HCT116 (cell line): ENCODE measurements at regions not wholly inside any gene's neighbourhood (a gene's known extent, or its start where the extent isn't known, plus 50 kb on each side); places are given as distances from the start of the nearest gene placed in this dataset.

Experiments used
- ATAC-seq: fragments of 200-7000 bp; cut with Tn5 transposase; 2 replicates; pipeline ENCODE4 v1.9.1; 2020; ENCODE audit warnings: mild to moderate bottlenecking, moderate library complexity
- BruUV-seq: library from RNA; stranded (reverse); fragments of 400-500 nt; replicated peaks from 2 replicates; lab custom pipeline; 2021; lab: Mats Ljungman, UMichigan
- CTCF ChIA-PET: fragments of 300-600 bp; sonication (Branson Sonifier 250); formaldehyde crosslinking; loops from one replicate; lab custom pipeline; 2021; ENCODE audit warnings: antibody characterized with exemption; lab: Charles Lee
- POLR2A ChIA-PET: fragments of 300-600, 350-600 bp; sonication (Branson Sonifier 250); formaldehyde crosslinking; loops from one replicate; lab custom pipeline; 2021; ENCODE audit warnings: antibody characterized with exemption; lab: Charles Lee
- RAD21 ChIA-PET, 2 experiments: fragments of 300-600 bp; sonication (Branson Sonifier 250); formaldehyde crosslinking; loops; one replicate each; lab custom pipeline; 2023; ENCODE audit warnings: low total read pairs in 2 of 2; ENCODE audit not compliant: uncharacterized antibody in 2 of 2, unreplicated experiment in 2 of 2, low non-redundant PET in 1 of 2; lab: Charles Lee
- DNase-seq: peaks from one replicate; pipeline ENCODE4 v3.0.0-alpha.2; 2010; ENCODE audit warnings: low read depth, low spot score
- H2AFZ ChIP-seq: fragments of 200-600 bp; shearing (Covaris generic), sonication (generic); 2 replicates; pipeline ENCODE4 v1.6.1; 2017; ENCODE audit warnings: low read depth, mixed run types, mixed read lengths, antibody characterized with exemption, low read length; ENCODE audit not compliant: poor library complexity, severe bottlenecking
- H3K27ac ChIP-seq: 2 replicates; pipeline ENCODE4 v1.5.1; 2012; ENCODE audit warnings: low read depth, low read length
- H3K27me3 ChIP-seq: fragments of 200-600 bp; sonication (generic); 2 replicates; pipeline ENCODE4 v1.6.1; 2016; ENCODE audit warnings: mixed run types, low read length, mixed read lengths; ENCODE audit not compliant: insufficient read depth
- H3K36me3 ChIP-seq, 2 experiments: fragments of 200-500 bp in 1 of 2; fragments of 200-600 bp in 1 of 2; sonication (Bioruptor generic) in 1 of 2; sonication (generic) in 1 of 2; 2 replicates each; pipeline versions ENCODE4 v1.5.1 to v1.6.1; 2014 to 2016; ENCODE audit warnings: low read length in 2 of 2, inconsistent platforms in 1 of 2, mixed read lengths in 1 of 2, mixed run types in 1 of 2; ENCODE audit not compliant: insufficient read depth in 2 of 2, control insufficient read depth in 1 of 2
- H3K4me1 ChIP-seq, 2 experiments: fragments of 200-600 bp in 1 of 2; sonication (generic) in 1 of 2; 2 replicates each; pipeline versions ENCODE4 v1.5.1 to v1.6.1; 2012 to 2017; ENCODE audit warnings: low read length in 2 of 2, inconsistent platforms in 1 of 2, mild to moderate bottlenecking in 1 of 2, mixed read lengths in 1 of 2, mixed run types in 1 of 2, moderate library complexity in 1 of 2; ENCODE audit not compliant: insufficient read depth in 2 of 2, control insufficient read depth in 1 of 2
- H3K4me2 ChIP-seq: fragments of 200-600 bp; sonication (generic); 2 replicates; pipeline ENCODE4 v1.6.1; 2017; ENCODE audit warnings: mixed run types, low read length, mixed read lengths
- H3K4me3 ChIP-seq, 2 experiments: fragments of 200-600 bp in 1 of 2; sonication (generic) in 1 of 2; replicated peaks in 1 of 2; 2 replicates each; pipeline ENCODE4 v1.5.1; 2011 to 2016; ENCODE audit warnings: low read length in 2 of 2, control low read depth in 1 of 2, low read depth in 1 of 2, mild to moderate bottlenecking in 1 of 2, mixed read lengths in 1 of 2, mixed run types in 1 of 2
- H3K79me2 ChIP-seq: fragments of 200-600 bp; sonication (generic); 2 replicates; pipeline ENCODE4 v1.6.1; 2017; ENCODE audit warnings: mild to moderate bottlenecking, mixed run types, low read length, moderate library complexity, mixed read lengths; ENCODE audit not compliant: insufficient read depth
- H3K9ac ChIP-seq: fragments of 200-600 bp; sonication (generic); 2 replicates; pipeline ENCODE4 v1.6.1; 2016; ENCODE audit warnings: low read length, mixed read lengths
- H3K9me2 ChIP-seq: fragments of 200-600 bp; sonication (generic), shearing (Covaris generic); 2 replicates; pipeline ENCODE4 v1.6.1; 2017; ENCODE audit warnings: mixed run types, mild to moderate bottlenecking, moderate library complexity; ENCODE audit not compliant: insufficient read depth
- H3K9me3 ChIP-seq, 2 experiments: fragments of 200-500 bp in 1 of 2; fragments of 200-600 bp in 1 of 2; sonication (Bioruptor generic) in 1 of 2; sonication (generic) in 1 of 2; 2 replicates each; pipeline ENCODE4 v1.6.1; 2014 to 2017; ENCODE audit warnings: low read length in 2 of 2, mixed read lengths in 2 of 2, inconsistent platforms in 1 of 2, low read depth in 1 of 2, mild to moderate bottlenecking in 1 of 2, mixed run types in 1 of 2, moderate library complexity in 1 of 2; ENCODE audit not compliant: control insufficient read depth in 1 of 2, insufficient read depth in 1 of 2
- H4K20me1 ChIP-seq: fragments of 200-600 bp; sonication (generic), shearing (Covaris generic); 2 replicates; pipeline ENCODE4 v1.6.1; 2017; ENCODE audit warnings: mixed run types, mild to moderate bottlenecking, moderate library complexity; ENCODE audit not compliant: insufficient read depth
- CBX3 ChIP-seq: IDR thresholded peaks from 2 replicates; pipeline ENCODE4 v1.6.1; 2012; ENCODE audit warnings: low read depth
- ELF1 ChIP-seq: IDR thresholded peaks from 2 replicates; pipeline ENCODE4 v1.6.1; 2012; ENCODE audit warnings: low read depth, borderline replicate concordance
- EZH2 ChIP-seq: fragments of 200-600 bp; sonication (generic); IDR thresholded peaks from 2 replicates; pipeline ENCODE4 v1.6.1; 2017; ENCODE audit warnings: antibody characterized with exemption, mixed run types
- EZH2phosphoT487 ChIP-seq: fragments of 200-600 bp; IDR thresholded peaks from 2 replicates; pipeline ENCODE4 v1.6.1; 2018; ENCODE audit warnings: antibody characterized with exemption, borderline replicate concordance
- FOSL1 ChIP-seq: IDR thresholded peaks from 2 replicates; pipeline ENCODE4 v1.6.1; 2012; ENCODE audit warnings: low read depth
- JUND ChIP-seq: IDR thresholded peaks from 2 replicates; pipeline ENCODE4 v1.6.1; 2012
- POLR2A ChIP-seq: IDR thresholded peaks from 2 replicates; pipeline ENCODE4 v1.7.0; 2011; ENCODE audit warnings: borderline replicate concordance; ENCODE audit not compliant: insufficient read depth, insufficient read length; ENCODE audit errors: extremely low read depth
- POLR2AphosphoS5 ChIP-seq: IDR thresholded peaks from 2 replicates; pipeline ENCODE4 v1.6.1; 2011; ENCODE audit warnings: mild to moderate bottlenecking, low read depth, low read length, moderate library complexity
- RAD21 ChIP-seq: IDR thresholded peaks from 2 replicates; pipeline ENCODE4 v1.6.1; 2012; ENCODE audit warnings: low read depth, mild to moderate bottlenecking
- SIN3A ChIP-seq: IDR thresholded peaks from 2 replicates; pipeline ENCODE4 v1.6.1; 2012; ENCODE audit warnings: low read depth
- SP1 ChIP-seq: IDR thresholded peaks from 2 replicates; pipeline ENCODE4 v1.6.1; 2012; ENCODE audit warnings: low read depth
- TCF7L2 ChIP-seq: IDR thresholded peaks from 2 replicates; pipeline ENCODE4 v1.7.0; 2011; ENCODE audit warnings: borderline replicate concordance, inconsistent platforms; ENCODE audit not compliant: insufficient read depth, insufficient read length; ENCODE audit errors: extremely low read depth
- ZNF274 ChIP-seq: fragments of 200-500 bp; sonication (Bioruptor generic); IDR thresholded peaks from 2 replicates; pipeline ENCODE4 v1.6.1; 2014; ENCODE audit warnings: mild to moderate bottlenecking, low read depth, low read length, inconsistent platforms
- intact Hi-C: fragments of 100-400 bp; cut with micrococcal nuclease; formaldehyde crosslinking; loops from 2 replicates; pipeline ENCODE4 v1.10.0; 2022
- TF ChIP-seq, protein P1 (sequence below): IDR thresholded peaks from 2 replicates; pipeline ENCODE4 v1.6.1; 2012; ENCODE audit warnings: low read depth
- TF ChIP-seq, protein P2 (sequence below): IDR thresholded peaks from 2 replicates; pipeline ENCODE4 v1.6.1; 2012
- TF ChIP-seq, protein P3 (sequence below), 3 experiments: fragments of 200-600 bp in 1 of 3; sonication (generic) in 1 of 3; IDR thresholded peaks in 2 of 3; conservative IDR thresholded peaks in 1 of 3; 2 replicates each; pipeline ENCODE4 v1.5.1; 2012 to 2017; ENCODE audit warnings: low read depth in 2 of 3, low read length in 2 of 3, antibody characterized with exemption in 1 of 3, borderline replicate concordance in 1 of 3, control low read depth in 1 of 3, mild to moderate bottlenecking in 1 of 3, mixed read lengths in 1 of 3, mixed run types in 1 of 3, moderate library complexity in 1 of 3; ENCODE audit not compliant: insufficient read depth in 1 of 3
- TF ChIP-seq, protein P4 (sequence below): IDR thresholded peaks from 2 replicates; pipeline ENCODE4 v1.6.1; 2012

DNA sequence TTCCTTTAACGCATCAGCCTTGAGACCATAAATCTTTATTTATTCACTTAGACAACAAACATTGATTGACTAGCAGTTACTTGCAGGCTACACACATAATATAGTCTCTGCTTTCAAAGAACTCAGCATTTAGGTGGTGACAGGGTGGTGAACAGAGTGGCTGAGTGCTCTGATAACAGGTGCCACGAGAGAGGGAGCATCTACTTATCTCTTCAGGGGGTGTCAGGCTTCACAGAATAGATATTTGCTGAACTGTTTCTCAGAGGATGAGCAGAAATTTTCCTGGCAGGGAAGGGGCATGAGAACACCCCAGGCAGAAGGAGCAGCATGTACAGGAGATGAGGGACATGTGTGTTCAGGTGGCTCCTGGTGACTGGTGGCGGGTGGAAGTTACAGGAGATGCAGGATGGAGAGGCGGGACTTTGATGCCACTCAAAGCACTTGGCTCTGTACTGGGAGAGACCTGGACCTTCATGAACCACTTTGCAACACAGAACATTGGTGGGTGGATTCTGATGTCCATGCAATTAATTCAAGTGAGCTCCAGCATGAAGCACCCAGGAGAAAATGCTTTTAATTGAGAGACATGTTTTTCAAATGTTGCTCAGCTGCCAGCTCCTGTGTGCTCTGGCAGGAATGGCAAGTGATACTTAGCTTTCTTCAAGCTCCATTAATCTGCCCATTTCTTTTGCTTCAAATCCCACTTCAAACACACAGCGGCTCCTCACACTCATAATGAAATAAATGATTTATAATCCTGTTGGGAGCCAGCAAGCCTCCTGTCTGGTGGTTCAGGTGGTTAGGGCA, 248.9 kb downstream of the MYCN start:
- Histone ChIP-seq H3K27me3 (peaks cover 15% of the 10 kb centered on the region; the same call in 1 of the 2 replicates), H3K9me2 (no peaks in the 10 kb centered on the region), H3K4me2 (no peak overlapping the region), H3K9ac (no peak overlapping the region), H4K20me1 (no peaks in the 10 kb centered on the region), H2AFZ (no peak overlapping the region), H3K36me3 (no peaks in the 10 kb centered on the region), H3K4me3 (no peak overlapping the region), H3K79me2 (no peaks in the 10 kb centered on the region), H3K27ac (no peak overlapping the region), H3K9me3 (no peaks in the 10 kb centered on the region), H3K4me1 (no peaks in the 10 kb centered on the region)
- RAD21 ChIA-PET, result no interaction called here
- POLR2A ChIA-PET, result no interaction called here
- no TSS peak for BruUV-seq
- CTCF ChIA-PET, result no interaction called here
- TF ChIP-seq POLR2AphosphoS5 (no peak), EZH2phosphoT487 (no peak), RAD21 (no peak), ZNF274 (no peak), EZH2 (no peak), ELF1 (no peak), CBX3 (no peak), JUND (no peak), TCF7L2 (no peak), SIN3A (no peak), FOSL1 (no peak), POLR2A (no peak), SP1 (no peak)
- TF ChIP-seq, protein P1, sequence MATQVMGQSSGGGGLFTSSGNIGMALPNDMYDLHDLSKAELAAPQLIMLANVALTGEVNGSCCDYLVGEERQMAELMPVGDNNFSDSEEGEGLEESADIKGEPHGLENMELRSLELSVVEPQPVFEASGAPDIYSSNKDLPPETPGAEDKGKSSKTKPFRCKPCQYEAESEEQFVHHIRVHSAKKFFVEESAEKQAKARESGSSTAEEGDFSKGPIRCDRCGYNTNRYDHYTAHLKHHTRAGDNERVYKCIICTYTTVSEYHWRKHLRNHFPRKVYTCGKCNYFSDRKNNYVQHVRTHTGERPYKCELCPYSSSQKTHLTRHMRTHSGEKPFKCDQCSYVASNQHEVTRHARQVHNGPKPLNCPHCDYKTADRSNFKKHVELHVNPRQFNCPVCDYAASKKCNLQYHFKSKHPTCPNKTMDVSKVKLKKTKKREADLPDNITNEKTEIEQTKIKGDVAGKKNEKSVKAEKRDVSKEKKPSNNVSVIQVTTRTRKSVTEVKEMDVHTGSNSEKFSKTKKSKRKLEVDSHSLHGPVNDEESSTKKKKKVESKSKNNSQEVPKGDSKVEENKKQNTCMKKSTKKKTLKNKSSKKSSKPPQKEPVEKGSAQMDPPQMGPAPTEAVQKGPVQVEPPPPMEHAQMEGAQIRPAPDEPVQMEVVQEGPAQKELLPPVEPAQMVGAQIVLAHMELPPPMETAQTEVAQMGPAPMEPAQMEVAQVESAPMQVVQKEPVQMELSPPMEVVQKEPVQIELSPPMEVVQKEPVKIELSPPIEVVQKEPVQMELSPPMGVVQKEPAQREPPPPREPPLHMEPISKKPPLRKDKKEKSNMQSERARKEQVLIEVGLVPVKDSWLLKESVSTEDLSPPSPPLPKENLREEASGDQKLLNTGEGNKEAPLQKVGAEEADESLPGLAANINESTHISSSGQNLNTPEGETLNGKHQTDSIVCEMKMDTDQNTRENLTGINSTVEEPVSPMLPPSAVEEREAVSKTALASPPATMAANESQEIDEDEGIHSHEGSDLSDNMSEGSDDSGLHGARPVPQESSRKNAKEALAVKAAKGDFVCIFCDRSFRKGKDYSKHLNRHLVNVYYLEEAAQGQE, result no peak
- TF ChIP-seq, protein P2, sequence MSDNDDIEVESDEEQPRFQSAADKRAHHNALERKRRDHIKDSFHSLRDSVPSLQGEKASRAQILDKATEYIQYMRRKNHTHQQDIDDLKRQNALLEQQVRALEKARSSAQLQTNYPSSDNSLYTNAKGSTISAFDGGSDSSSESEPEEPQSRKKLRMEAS, result no peak
- TF ChIP-seq, protein P3, sequence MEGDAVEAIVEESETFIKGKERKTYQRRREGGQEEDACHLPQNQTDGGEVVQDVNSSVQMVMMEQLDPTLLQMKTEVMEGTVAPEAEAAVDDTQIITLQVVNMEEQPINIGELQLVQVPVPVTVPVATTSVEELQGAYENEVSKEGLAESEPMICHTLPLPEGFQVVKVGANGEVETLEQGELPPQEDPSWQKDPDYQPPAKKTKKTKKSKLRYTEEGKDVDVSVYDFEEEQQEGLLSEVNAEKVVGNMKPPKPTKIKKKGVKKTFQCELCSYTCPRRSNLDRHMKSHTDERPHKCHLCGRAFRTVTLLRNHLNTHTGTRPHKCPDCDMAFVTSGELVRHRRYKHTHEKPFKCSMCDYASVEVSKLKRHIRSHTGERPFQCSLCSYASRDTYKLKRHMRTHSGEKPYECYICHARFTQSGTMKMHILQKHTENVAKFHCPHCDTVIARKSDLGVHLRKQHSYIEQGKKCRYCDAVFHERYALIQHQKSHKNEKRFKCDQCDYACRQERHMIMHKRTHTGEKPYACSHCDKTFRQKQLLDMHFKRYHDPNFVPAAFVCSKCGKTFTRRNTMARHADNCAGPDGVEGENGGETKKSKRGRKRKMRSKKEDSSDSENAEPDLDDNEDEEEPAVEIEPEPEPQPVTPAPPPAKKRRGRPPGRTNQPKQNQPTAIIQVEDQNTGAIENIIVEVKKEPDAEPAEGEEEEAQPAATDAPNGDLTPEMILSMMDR (IDR thresholded peaks at IDR 0.05 in 2 of 3, conservative IDR thresholded peaks at IDR 0.05 in 1 of 3; ENCODE audit: borderline replicate concordance in 1 of 3, insufficient read depth in 1 of 3, low read depth in 2 of 3, low read length in 2 of 3), result no peak
- TF ChIP-seq, protein P4, sequence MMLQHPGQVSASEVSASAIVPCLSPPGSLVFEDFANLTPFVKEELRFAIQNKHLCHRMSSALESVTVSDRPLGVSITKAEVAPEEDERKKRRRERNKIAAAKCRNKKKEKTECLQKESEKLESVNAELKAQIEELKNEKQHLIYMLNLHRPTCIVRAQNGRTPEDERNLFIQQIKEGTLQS, result no peak
- ATAC-seq (no peak), DNase-seq (no peak)
- intact Hi-C loops, result no loop called here
